HL-60 (cell line): ENCODE measurements at regions not wholly inside any gene's neighbourhood (a gene's known extent, or its start where the extent isn't known, plus 50 kb on each side); places are given as distances from the start of the nearest gene placed in this dataset.

Experiments
- GABPA ChIP-seq: IDR thresholded peaks from 2 replicates; pipeline ENCODE4 v1.6.1; 2012; ENCODE audit warnings: low read depth
- TF ChIP-seq, protein P1 (sequence below): IDR thresholded peaks from one replicate; pipeline ENCODE4 v1.5.1; 2011; ENCODE audit warnings: low read length, control low read depth, inconsistent platforms; ENCODE audit not compliant: insufficient read depth

DNA sequence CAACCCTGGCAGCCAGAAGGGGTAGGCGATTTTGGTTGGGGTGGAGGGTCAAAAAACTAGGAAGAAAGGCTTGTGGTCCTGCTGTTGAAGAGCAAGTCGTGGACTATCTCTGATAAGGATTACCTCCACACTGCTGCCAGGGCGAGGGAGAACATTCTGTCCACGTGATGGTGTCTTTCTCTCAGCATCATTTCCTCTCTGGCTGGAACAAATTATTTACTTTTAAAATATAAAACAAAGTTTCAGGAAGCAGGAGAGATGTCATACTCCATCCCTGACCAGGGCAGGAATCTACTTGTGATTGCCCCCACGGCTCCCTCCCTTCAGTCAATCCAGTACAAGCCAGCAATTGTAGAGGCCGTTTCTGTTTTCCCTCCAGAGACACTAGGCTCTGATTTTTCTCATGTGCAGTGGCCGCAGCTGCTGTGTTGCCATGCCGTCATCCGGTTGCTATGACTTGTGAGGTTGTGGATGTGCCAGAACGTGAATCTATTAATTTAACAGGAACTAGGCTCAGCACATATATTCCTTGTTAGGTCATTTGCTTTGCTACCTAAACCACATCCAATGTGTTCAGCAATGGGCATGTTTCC is 61.5 kb upstream of the PTGR2 start:
- TF ChIP-seq, protein P1, sequence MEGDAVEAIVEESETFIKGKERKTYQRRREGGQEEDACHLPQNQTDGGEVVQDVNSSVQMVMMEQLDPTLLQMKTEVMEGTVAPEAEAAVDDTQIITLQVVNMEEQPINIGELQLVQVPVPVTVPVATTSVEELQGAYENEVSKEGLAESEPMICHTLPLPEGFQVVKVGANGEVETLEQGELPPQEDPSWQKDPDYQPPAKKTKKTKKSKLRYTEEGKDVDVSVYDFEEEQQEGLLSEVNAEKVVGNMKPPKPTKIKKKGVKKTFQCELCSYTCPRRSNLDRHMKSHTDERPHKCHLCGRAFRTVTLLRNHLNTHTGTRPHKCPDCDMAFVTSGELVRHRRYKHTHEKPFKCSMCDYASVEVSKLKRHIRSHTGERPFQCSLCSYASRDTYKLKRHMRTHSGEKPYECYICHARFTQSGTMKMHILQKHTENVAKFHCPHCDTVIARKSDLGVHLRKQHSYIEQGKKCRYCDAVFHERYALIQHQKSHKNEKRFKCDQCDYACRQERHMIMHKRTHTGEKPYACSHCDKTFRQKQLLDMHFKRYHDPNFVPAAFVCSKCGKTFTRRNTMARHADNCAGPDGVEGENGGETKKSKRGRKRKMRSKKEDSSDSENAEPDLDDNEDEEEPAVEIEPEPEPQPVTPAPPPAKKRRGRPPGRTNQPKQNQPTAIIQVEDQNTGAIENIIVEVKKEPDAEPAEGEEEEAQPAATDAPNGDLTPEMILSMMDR, result no peak
- no peak for TF ChIP-seq GABPA
